H1 (cell line): ENCODE measurements at regions not wholly inside any gene's neighbourhood (a gene's known extent, or its start where the extent isn't known, plus 50 kb on each side); places are given as distances from the start of the nearest gene placed in this dataset.

Experiments used
- CBX8 ChIP-seq: fragments of 300-800, 300-1000 bp; sonication (generic); IDR thresholded peaks from 2 replicates; pipeline ENCODE4 v1.7.1; 2016; ENCODE audit warnings: low read depth, low read length, borderline replicate concordance
- CHD2 ChIP-seq: IDR thresholded peaks from 2 replicates; pipeline ENCODE4 v1.6.1; 2012; ENCODE audit warnings: low read length, improper control_type of control experiment
- KDM5A ChIP-seq: fragments of 200-600 bp; IDR thresholded peaks from 2 replicates; pipeline ENCODE4 v1.7.1; 2012; ENCODE audit warnings: mild to moderate bottlenecking, low read length, inconsistent platforms, mixed read lengths
- SUZ12 ChIP-seq: fragments of 200-600 bp; sonication (generic); IDR thresholded peaks from 2 replicates; pipeline ENCODE4 v1.6.1; 2012; ENCODE audit warnings: mild to moderate bottlenecking, inconsistent platforms, low read length, moderate library complexity, mixed read lengths

GRCh38 chr3:191555037-191555436 lies 94.1 kb downstream of the PYDC2 start (continued):
- TF ChIP-seq CBX8 (no peak), SUZ12 (no peak), CHD2 (no peak), KDM5A (no peak)
